DOHH2 (cell line): ENCODE measurements at regions not wholly inside any gene's neighbourhood (a gene's known extent, or its start where the extent isn't known, plus 50 kb on each side); places are given as distances from the start of the nearest gene placed in this dataset.
"Not testable (repeated sequence)": the region's sequence is repeated elsewhere in the genome, so short reads cannot be mapped to it uniquely, and the experiment has no call there.

ENCODE experiments used
- H3F3A ChIP-seq: fragments of 200-600 bp; sonication (generic), shearing (Covaris generic); 2 replicates; pipeline ENCODE4 v1.6.0; 2016; ENCODE audit warnings: antibody characterized with exemption, mild to moderate bottlenecking; ENCODE audit not compliant: control insufficient read depth, insufficient read depth
- H3K27ac ChIP-seq: fragments of 200-600 bp; sonication (generic); 2 replicates; pipeline ENCODE4 v1.5.1; 2014; ENCODE audit warnings: low read depth, mild to moderate bottlenecking, low read length, moderate library complexity
- H3K27me3 ChIP-seq: fragments of 200-600 bp; sonication (generic); 2 replicates; pipeline ENCODE4 v1.6.1; 2014; ENCODE audit warnings: mild to moderate bottlenecking, low read length, mixed read lengths; ENCODE audit not compliant: control insufficient read depth
- H3K36me3 ChIP-seq: fragments of 200-600 bp; sonication (generic); 2 replicates; pipeline ENCODE4 v1.6.1; 2014; ENCODE audit warnings: mild to moderate bottlenecking, low read length, moderate library complexity, mixed read lengths; ENCODE audit not compliant: control insufficient read depth
- H3K4me1 ChIP-seq: fragments of 200-600 bp; sonication (generic); 2 replicates; pipeline ENCODE4 v1.6.1; 2014; ENCODE audit warnings: mild to moderate bottlenecking, low read length, mixed read lengths; ENCODE audit not compliant: control insufficient read depth
- H3K4me2 ChIP-seq: fragments of 200-600 bp; sonication (generic); 2 replicates; pipeline ENCODE4 v1.6.0; 2014; ENCODE audit warnings: mild to moderate bottlenecking, low read length, moderate library complexity
- H3K4me3 ChIP-seq: fragments of 200-600 bp; sonication (generic); 2 replicates; pipeline ENCODE4 v1.5.1; 2014; ENCODE audit warnings: mild to moderate bottlenecking, low read length, mixed read lengths
- H3K79me2 ChIP-seq: fragments of 200-600 bp; sonication (generic); 2 replicates; pipeline ENCODE4 v1.6.1; 2014; ENCODE audit warnings: mild to moderate bottlenecking, low read length, mixed read lengths; ENCODE audit not compliant: control insufficient read depth
- H3K9me2 ChIP-seq: fragments of 200-600 bp; sonication (generic); replicated peaks from 2 replicates; pipeline ENCODE4 v1.6.1; 2014; ENCODE audit warnings: mild to moderate bottlenecking, low read length, mixed read lengths; ENCODE audit not compliant: control insufficient read depth
- H3K9me3 ChIP-seq: fragments of 200-600 bp; sonication (generic); 2 replicates; pipeline ENCODE4 v1.6.1; 2014; ENCODE audit warnings: antibody characterized with exemption, low read length, mixed read lengths; ENCODE audit not compliant: control insufficient read depth, insufficient read depth
- H4K20me1 ChIP-seq: fragments of 200-600 bp; sonication (generic); 2 replicates; pipeline ENCODE4 v1.6.0; 2014; ENCODE audit warnings: low read depth, mild to moderate bottlenecking, antibody characterized with exemption, low read length, moderate library complexity; ENCODE audit not compliant: control insufficient read depth, insufficient read depth
- EZH2phosphoT487 ChIP-seq: fragments of 200-600 bp; sonication (generic); IDR thresholded peaks from 2 replicates; pipeline ENCODE4 v1.6.1; 2017; ENCODE audit warnings: borderline replicate concordance, mild to moderate bottlenecking, antibody characterized with exemption, low read length, moderate library complexity, mixed read lengths
- TF ChIP-seq, protein P1 (sequence below): fragments of 200-600 bp; sonication (generic); IDR thresholded peaks from one replicate; pipeline ENCODE4 v1.5.1; 2014; ENCODE audit warnings: antibody characterized with exemption, mild to moderate bottlenecking, low read depth, low read length; ENCODE audit not compliant: poor library complexity, severe bottlenecking

DNA sequence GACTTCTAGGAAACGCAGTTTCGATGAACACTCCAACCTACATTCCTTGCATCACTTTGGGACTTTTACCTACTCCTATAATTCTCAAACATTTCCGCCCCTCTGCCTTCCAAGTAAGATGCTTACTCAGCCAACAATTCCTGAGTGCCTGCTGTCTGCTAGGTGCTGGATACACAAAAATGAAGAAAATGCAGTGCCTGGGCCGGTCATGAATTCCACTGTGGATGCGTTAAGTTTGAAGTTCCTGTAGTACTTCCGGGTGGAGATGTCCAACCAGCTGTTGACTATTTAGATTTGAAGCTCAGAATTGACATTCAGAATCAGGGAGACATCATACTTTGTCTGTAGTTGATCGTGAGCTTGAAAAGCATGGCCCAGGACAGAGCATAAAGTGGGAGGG lies 89.2 kb downstream of the LYZL1 start:
- no peaks in the 10 kb centered on the region for H3K27me3 ChIP-seq
- no peaks in the 10 kb centered on the region for H3K4me1 ChIP-seq
- H3K4me2 ChIP-seq = no peak overlapping the region
- no peaks in the 10 kb centered on the region for H3K79me2 ChIP-seq
- H3F3A ChIP-seq = no peaks in the 10 kb centered on the region
- no peak overlapping the region for H3K4me3 ChIP-seq
- TF ChIP-seq, protein P1, sequence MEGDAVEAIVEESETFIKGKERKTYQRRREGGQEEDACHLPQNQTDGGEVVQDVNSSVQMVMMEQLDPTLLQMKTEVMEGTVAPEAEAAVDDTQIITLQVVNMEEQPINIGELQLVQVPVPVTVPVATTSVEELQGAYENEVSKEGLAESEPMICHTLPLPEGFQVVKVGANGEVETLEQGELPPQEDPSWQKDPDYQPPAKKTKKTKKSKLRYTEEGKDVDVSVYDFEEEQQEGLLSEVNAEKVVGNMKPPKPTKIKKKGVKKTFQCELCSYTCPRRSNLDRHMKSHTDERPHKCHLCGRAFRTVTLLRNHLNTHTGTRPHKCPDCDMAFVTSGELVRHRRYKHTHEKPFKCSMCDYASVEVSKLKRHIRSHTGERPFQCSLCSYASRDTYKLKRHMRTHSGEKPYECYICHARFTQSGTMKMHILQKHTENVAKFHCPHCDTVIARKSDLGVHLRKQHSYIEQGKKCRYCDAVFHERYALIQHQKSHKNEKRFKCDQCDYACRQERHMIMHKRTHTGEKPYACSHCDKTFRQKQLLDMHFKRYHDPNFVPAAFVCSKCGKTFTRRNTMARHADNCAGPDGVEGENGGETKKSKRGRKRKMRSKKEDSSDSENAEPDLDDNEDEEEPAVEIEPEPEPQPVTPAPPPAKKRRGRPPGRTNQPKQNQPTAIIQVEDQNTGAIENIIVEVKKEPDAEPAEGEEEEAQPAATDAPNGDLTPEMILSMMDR = no peak
- no peak for TF ChIP-seq EZH2phosphoT487
- no peaks in the 10 kb centered on the region for H3K9me2 ChIP-seq
- H3K36me3 ChIP-seq = no peaks in the 10 kb centered on the region
- no peaks in the 10 kb centered on the region for H3K9me3 ChIP-seq
- H4K20me1 ChIP-seq = no peaks in the 10 kb centered on the region
- no peak overlapping the region for H3K27ac ChIP-seq

DNA sequence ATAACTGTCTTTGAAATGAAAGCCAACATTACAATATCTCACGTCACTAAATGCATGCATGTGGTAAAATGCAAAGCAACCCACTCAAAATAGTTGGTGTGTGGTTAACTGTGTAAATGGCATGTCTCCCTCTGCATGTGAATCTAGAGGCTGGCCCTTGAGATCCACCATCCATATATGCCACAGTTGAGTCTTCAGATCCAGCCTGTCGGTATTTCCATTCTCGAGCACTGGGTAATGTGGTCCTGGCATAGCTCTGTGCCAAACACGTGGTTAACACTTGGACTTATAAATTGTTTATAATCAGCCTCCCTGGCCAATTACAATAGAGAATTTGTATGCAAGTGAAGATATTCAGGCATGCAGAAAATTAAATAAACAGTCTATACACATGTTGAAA lies 90.3 kb downstream of the LYZL1 start:
- no peak overlapping the region for H3K4me3 ChIP-seq
- H3K79me2 ChIP-seq = no peaks in the 10 kb centered on the region
- no peak for TF ChIP-seq EZH2phosphoT487
- TF ChIP-seq, protein P1 = no peak
- no peaks in the 10 kb centered on the region for H3K9me2 ChIP-seq
- no peaks in the 10 kb centered on the region for H3K4me1 ChIP-seq
- H3K27ac ChIP-seq = no peak overlapping the region
- H3K27me3 ChIP-seq = no peaks in the 10 kb centered on the region
- H3K9me3 ChIP-seq = no peaks in the 10 kb centered on the region
- H4K20me1 ChIP-seq = no peaks in the 10 kb centered on the region
- no peaks in the 10 kb centered on the region for H3K36me3 ChIP-seq
- no peak overlapping the region for H3K4me2 ChIP-seq
- no peaks in the 10 kb centered on the region for H3F3A ChIP-seq

DNA sequence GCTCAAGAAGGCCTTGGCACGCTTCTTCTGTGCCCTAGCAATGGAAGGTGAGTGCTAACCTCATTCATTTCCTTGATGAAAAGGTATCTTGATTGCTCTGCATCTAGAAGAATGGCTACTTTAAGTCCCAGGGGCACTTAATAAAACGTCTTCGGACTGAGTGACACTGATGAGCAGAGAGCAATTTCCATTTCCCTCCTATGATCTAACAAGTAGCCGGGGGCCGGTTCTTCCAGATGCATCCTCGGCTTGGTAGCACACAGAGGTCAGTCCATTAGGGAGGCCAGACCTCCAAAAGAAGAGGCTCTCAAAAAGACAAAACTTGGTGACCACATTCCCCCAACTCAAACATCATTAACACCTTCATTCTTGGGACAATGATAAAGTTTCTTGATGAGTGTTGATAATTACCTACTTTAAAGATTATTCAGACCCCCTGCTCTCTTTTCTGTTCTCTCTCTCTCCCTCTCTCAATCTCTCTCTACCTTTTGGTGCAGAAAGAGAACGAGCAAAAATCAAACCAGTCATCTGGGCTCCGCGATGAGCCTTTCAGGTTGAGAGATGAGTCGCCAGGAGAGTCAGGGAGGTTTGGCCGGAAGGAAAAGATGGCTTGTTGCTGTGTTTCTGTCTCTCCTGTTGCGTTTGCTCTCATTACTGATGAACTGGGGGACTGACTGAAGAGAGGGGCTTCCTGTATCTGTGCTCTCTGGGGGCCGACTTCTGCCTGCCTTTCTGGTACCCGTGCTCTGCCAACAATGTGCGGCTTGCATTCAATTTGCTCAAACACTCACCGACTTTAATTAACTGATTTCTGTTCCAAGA lies 91.1 kb downstream of the LYZL1 start:
- not testable (repeated sequence) for H3K9me2 ChIP-seq, H4K20me1 ChIP-seq, H3K27me3 ChIP-seq, H3K79me2 ChIP-seq, H3F3A ChIP-seq, H3K9me3 ChIP-seq, H3K4me2 ChIP-seq, H3K4me3 ChIP-seq, H3K36me3 ChIP-seq, H3K4me1 ChIP-seq, H3K27ac ChIP-seq

DNA sequence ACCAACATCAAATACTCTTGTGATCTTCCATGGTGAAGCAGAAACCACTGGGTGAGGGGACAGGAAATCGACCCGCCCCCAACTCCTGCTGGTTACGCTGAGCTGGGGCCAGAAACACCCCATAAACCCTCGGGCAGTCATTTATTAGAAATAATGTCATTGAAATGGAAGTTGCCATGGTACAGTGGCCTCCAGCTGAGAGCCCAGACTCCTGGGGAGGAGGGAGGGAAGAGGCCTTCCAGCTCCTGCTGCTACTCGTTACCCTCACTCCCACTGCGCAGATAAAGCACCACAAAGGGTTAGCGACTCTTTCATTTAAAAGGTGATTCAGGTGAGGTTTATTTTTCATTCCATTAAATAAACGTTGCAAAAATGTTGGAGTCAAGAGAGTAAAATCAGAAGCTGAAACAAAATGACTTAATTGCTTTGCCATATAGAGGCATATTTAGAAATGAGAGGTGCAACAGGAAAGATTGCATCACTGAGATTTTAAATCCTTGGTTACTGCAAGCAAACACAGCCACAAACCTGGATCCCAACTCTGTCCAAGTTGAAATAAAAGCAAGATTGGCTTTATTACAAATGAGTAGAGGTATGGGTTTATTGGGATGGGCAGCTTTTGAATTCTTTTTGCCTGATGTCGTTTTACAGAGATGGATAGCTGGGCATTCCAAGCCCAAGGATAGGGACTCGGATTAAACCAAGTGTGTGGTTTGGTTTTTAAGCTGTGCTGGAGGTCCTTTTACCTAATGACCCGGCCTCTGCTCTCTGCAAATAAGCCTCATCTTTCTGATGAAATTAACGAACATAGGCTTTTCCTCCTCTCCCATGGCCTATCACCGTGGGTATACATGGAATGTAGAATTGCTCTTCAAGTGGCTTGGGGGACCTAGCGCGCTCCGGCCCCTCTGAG lies 92.0 kb downstream of the LYZL1 start:
- H3K79me2 ChIP-seq, H3K27me3 ChIP-seq, H3K36me3 ChIP-seq, H3K27ac ChIP-seq, H3F3A ChIP-seq, H3K4me3 ChIP-seq, H3K4me1 ChIP-seq, H4K20me1 ChIP-seq, H3K9me3 ChIP-seq, H3K9me2 ChIP-seq, H3K4me2 ChIP-seq: not testable (repeated sequence)
